ENCODE measurements at regions not wholly inside any gene's neighbourhood (a gene's known extent, or its start where the extent isn't known, plus 50 kb on each side); places are given as distances from the start of the nearest gene placed in this dataset.

GRCh38 chr4:184960505-184960971 lies 57.8 kb upstream of the HELT start (continued):
- TF ChIP-seq HNF1B (CRISPR knock-in tag; IDR thresholded peaks at IDR 0.05) (no peak), PBX3 (CRISPR knock-in tag; IDR thresholded peaks at IDR 0.05; ENCODE audit: borderline replicate concordance) (no peak), ZNF34 (CRISPR knock-in tag; IDR thresholded peaks at IDR 0.05; ENCODE audit: borderline replicate concordance) (no peak), CHD4 (IDR thresholded peaks at IDR 0.05; ENCODE audit: borderline replicate concordance, low read length) (no peak), NAIF1 (CRISPR knock-in tag; IDR thresholded peaks at IDR 0.05; ENCODE audit: borderline replicate concordance) (no peak), REPIN1 (CRISPR knock-in tag; IDR thresholded peaks at IDR 0.05; ENCODE audit: borderline replicate concordance, low read depth) (no peak), MEIS2 (CRISPR knock-in tag; IDR thresholded peaks at IDR 0.05) (no peak), SALL1 (CRISPR knock-in tag; IDR thresholded peaks at IDR 0.05) (peak; percentile 68), ZNF207 (IDR thresholded peaks at IDR 0.05; ENCODE audit: borderline replicate concordance) (no peak), ZBTB7A (CRISPR knock-in tag; IDR thresholded peaks at IDR 0.05) (no peak), ZBTB37 (CRISPR knock-in tag; IDR thresholded peaks at IDR 0.05) (no peak), ZBTB46 (CRISPR knock-in tag; IDR thresholded peaks at IDR 0.05; ENCODE audit: borderline replicate concordance) (no peak), ZKSCAN1 (IDR thresholded peaks at IDR 0.05; ENCODE audit: low read length) (no peak), MTERF4 (CRISPR knock-in tag; IDR thresholded peaks at IDR 0.05) (no peak), EEA1 (CRISPR knock-in tag; IDR thresholded peaks at IDR 0.05; ENCODE audit: borderline replicate concordance) (no peak), ZSCAN12 (CRISPR knock-in tag; IDR thresholded peaks at IDR 0.05) (0 out of 2 replicates have a peak, but pooled peaks have one; percentile 55), FOXO1 (CRISPR knock-in tag; IDR thresholded peaks at IDR 0.05) (peak; percentile 48; the same call in 1 of the 2 replicates), RCOR2 (CRISPR knock-in tag; IDR thresholded peaks at IDR 0.05) (no peak), ZNF883 (CRISPR knock-in tag; IDR thresholded peaks at IDR 0.05; ENCODE audit: not compliant biosample characterization) (no peak), NFIC (IDR thresholded peaks at IDR 0.05; ENCODE audit: low read length) (no peak), SCMH1 (CRISPR knock-in tag; IDR thresholded peaks at IDR 0.05; ENCODE audit: borderline replicate concordance) (no peak)

Measured in HepG2 (cell line).